ENCODE measurements at regions not wholly inside any gene's neighbourhood (a gene's known extent, or its start where the extent isn't known, plus 50 kb on each side); places are given as distances from the start of the nearest gene placed in this dataset.

GRCh38 chr3:187966636-187967406 is 187.1 kb upstream of the LPP start:
- Histone ChIP-seq H3K4me1 (replicated peaks; ENCODE audit: insufficient read depth) (peaks cover 75% of the 10 kb centered on the region), H3K4me3 (no peak overlapping the region), H3K9me2 (ENCODE audit: insufficient read depth) (0 out of 2 replicates have a peak, but pooled peaks cover 6% of the 10 kb centered on the region), H4K20me1 (ENCODE audit: insufficient read depth) (no peaks in the 10 kb centered on the region), H3F3A (ENCODE audit: insufficient read depth, low read depth) (peaks cover 12% of the 10 kb centered on the region; the same call in 1 of the 2 replicates), H2AFZ (no peak overlapping the region), H3K27ac (no peak overlapping the region), H3K4me2 (no peak overlapping the region), H3K9me3 (ENCODE audit: insufficient read depth, low read depth) (no peaks in the 10 kb centered on the region), H3K79me2 (ENCODE audit: low read depth) (no peaks in the 10 kb centered on the region), H3K27me3 (ENCODE audit: insufficient read depth, low read depth) (no peaks in the 10 kb centered on the region), H3K36me3 (ENCODE audit: low read depth) (no peaks in the 10 kb centered on the region)
- no peak for DNase-seq
- no TSS peak for BruUV-seq (replicated peaks)
- intact Hi-C loops (cut with micrococcal nuclease; ENCODE audit: unreplicated experiment) = no loop called here
- TF ChIP-seq CTCF (conservative IDR thresholded peaks at IDR 0.05) (no peak), EZH2 (IDR thresholded peaks at IDR 0.05; ENCODE audit: low read depth) (no peak)
- ChIA-PET CTCF (no interaction called here), POLR2A (ENCODE audit: unreplicated experiment) (no interaction called here)

GRCh38 chr3:187967993-187968392 is 186.0 kb upstream of the LPP start:
- intact Hi-C loops (cut with micrococcal nuclease; ENCODE audit: unreplicated experiment) = no loop called here
- Histone ChIP-seq H3K27ac (peak overlapping the region; percentile 25), H3K4me3 (no peak overlapping the region), H3K36me3 (ENCODE audit: low read depth) (no peaks in the 10 kb centered on the region), H3K9me3 (ENCODE audit: insufficient read depth, low read depth) (no peaks in the 10 kb centered on the region), H3K79me2 (ENCODE audit: low read depth) (no peaks in the 10 kb centered on the region), H3F3A (ENCODE audit: insufficient read depth, low read depth) (peaks cover 12% of the 10 kb centered on the region; the same call in 1 of the 2 replicates), H3K4me2 (peak overlapping the region; percentile 29), H3K9me2 (ENCODE audit: insufficient read depth) (0 out of 2 replicates have a peak, but pooled peaks cover 6% of the 10 kb centered on the region), H3K27me3 (ENCODE audit: insufficient read depth, low read depth) (no peaks in the 10 kb centered on the region), H4K20me1 (ENCODE audit: insufficient read depth) (no peaks in the 10 kb centered on the region), H3K4me1 (replicated peaks; ENCODE audit: insufficient read depth) (peaks cover 79% of the 10 kb centered on the region), H2AFZ (no peak overlapping the region)
- no peak for DNase-seq
- no TSS peak for BruUV-seq (replicated peaks)
- TF ChIP-seq EZH2 (IDR thresholded peaks at IDR 0.05; ENCODE audit: low read depth) (no peak), CTCF (conservative IDR thresholded peaks at IDR 0.05) (no peak)
- ChIA-PET CTCF (no interaction called here), POLR2A (ENCODE audit: unreplicated experiment) (interaction anchor here (0.7 kb wide), 1 partner anchor 13 kb away, joined by 4 read pairs; no protein-coding TSS in a partner anchor)

GRCh38 chr3:187968883-187969580 is 184.9 kb upstream of the LPP start:
- CTCF ChIA-PET = no interaction called here
- no peak overlapping the region for H2AFZ ChIP-seq
- no peaks in the 10 kb centered on the region for H4K20me1 ChIP-seq (ENCODE audit: insufficient read depth)
- intact Hi-C loops (cut with micrococcal nuclease; ENCODE audit: unreplicated experiment) = no loop called here
- H3K27ac ChIP-seq = peak overlapping the region; percentile 62
- H3K36me3 ChIP-seq (ENCODE audit: low read depth) = no peaks in the 10 kb centered on the region
- peaks cover 71% of the 10 kb centered on the region for H3K4me1 ChIP-seq (replicated peaks; ENCODE audit: insufficient read depth)
- no peak for TF ChIP-seq EZH2 (IDR thresholded peaks at IDR 0.05; ENCODE audit: low read depth)
- TF ChIP-seq CTCF (conservative IDR thresholded peaks at IDR 0.05) = no peak
- H3K9me3 ChIP-seq (ENCODE audit: insufficient read depth, low read depth) = no peaks in the 10 kb centered on the region
- POLR2A ChIA-PET (ENCODE audit: unreplicated experiment) = no interaction called here
- no peak overlapping the region for H3K4me3 ChIP-seq
- H3K27me3 ChIP-seq (ENCODE audit: insufficient read depth, low read depth) = no peaks in the 10 kb centered on the region
- H3F3A ChIP-seq (ENCODE audit: insufficient read depth, low read depth) = peaks cover 12% of the 10 kb centered on the region; the same call in 1 of the 2 replicates
- H3K4me2 ChIP-seq = peak overlapping the region; percentile 29
- H3K9me2 ChIP-seq (ENCODE audit: insufficient read depth) = 0 out of 2 replicates have a peak, but pooled peaks cover 6% of the 10 kb centered on the region
- no TSS peak for BruUV-seq (replicated peaks)
- H3K79me2 ChIP-seq (ENCODE audit: low read depth) = no peaks in the 10 kb centered on the region
- peak in 1 of 2 experiments; percentile 96 for DNase-seq

Data from PC-9 (cell line).